GM19328 (cell line): ENCODE measurements at regions not wholly inside any gene's neighbourhood (a gene's known extent, or its start where the extent isn't known, plus 50 kb on each side); places are given as distances from the start of the nearest gene placed in this dataset.

Experiments used
- ATAC-seq: cut with Tn5 transposase; IDR thresholded peaks from one replicate; pipeline ENCODE4 v1.9.1; 2021; ENCODE audit warnings: mild to moderate bottlenecking, moderate library complexity; ENCODE audit not compliant: unreplicated experiment

GRCh38 chr18:41703744-41704530, 251.1 kb upstream of the PIK3C3 start:
- no peak for ATAC-seq

GRCh38 chr18:41700416-41700815, 254.6 kb upstream of the PIK3C3 start:
- ATAC-seq, result no peak

- ATAC-seq, result no peak
Measured at GRCh38 chr18:41695441-41695840, 259.6 kb upstream of the PIK3C3 start.

- ATAC-seq, result no peak
Measured at GRCh38 chr18:41693008-41693407, 262.0 kb upstream of the PIK3C3 start.

DNA sequence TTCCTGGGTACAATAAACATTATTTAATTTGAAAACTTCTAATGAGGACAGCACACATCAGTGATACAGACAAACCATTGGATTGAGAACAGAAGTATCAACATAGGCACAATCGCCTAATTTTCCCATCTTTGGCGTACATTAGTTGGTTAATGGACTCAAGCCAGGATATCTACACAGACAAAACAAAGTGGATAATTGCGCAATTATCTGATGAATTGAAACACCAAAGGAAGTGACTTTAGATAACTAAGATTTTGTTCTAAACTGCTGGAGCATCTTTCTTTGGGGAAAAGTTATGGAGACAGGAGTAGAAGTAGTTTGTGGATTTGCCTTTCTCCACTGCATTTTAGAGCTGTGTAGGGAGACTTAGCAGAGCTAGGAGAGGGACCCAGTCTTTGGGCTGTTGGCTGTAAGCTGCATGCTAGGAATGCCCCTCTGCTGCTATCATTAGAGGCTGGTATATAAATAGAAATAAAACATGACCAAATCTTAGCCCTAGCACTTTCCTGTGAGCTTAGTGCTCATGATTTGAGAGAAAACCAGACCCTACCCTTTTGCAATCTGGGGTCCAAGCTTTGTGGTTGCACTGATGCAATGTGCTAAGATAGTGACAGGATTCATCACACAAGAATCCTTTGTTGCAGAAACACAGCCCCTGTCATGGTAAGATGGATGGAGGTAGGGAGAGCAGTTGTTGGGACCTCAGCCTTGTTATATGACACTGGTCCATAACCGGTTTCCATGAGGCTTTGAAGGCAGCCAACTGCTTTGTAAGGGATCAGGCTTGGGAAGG, 264.5 kb upstream of the PIK3C3 start:
- ATAC-seq, result no peak

DNA sequence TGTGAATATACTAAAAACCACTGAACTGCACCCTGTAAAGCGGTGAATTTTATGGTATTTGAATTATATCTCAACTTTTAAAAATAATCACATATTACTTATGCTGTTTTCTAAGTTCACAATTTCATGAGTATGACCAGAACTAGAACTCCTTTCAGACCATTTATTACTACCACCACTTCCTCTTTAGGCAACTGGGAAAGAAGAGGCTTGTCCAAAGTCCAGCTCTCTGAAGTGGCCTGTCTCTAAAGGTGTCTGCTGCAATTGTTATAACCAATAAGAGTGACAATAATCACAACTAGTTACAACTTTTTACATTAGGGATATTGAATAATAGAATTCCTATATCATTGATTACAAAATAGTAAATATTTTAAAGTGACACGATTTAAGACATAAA, 267.9 kb upstream of the PIK3C3 start:
- no peak for ATAC-seq

GRCh38 chr18:41681138-41681880, 273.7 kb upstream of the PIK3C3 start:
- ATAC-seq, result no peak

- no peak for ATAC-seq
Measured at GRCh38 chr18:41674506-41674905, 280.5 kb upstream of the PIK3C3 start.

DNA sequence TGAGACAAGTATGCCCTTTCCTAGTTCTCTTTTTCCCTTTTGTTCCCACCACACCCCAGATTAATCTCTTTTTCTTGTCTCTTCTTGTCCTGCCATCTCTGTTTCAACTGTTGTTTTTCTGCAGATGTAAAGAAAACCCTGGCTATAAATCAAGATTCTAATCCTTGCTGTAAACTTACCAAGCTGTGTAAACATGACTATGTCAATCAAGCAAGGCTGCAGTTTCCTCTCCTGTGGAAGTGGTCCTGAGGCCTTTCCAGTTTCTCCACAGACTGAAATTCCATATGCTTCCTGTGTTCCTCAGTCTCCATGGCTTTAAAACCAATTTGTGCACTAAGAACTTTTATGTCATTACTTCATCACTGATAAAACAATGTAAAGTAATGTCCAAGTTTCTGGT, 288.8 kb upstream of the PIK3C3 start:
- ATAC-seq, result no peak

GRCh38 chr18:41665210-41665609, 289.8 kb upstream of the PIK3C3 start:
- ATAC-seq, result no peak

GRCh38 chr18:41660654-41661053, 294.4 kb upstream of the PIK3C3 start:
- no peak for ATAC-seq

- ATAC-seq, result no peak
Measured at GRCh38 chr18:41659438-41660130, 295.4 kb upstream of the PIK3C3 start.

DNA sequence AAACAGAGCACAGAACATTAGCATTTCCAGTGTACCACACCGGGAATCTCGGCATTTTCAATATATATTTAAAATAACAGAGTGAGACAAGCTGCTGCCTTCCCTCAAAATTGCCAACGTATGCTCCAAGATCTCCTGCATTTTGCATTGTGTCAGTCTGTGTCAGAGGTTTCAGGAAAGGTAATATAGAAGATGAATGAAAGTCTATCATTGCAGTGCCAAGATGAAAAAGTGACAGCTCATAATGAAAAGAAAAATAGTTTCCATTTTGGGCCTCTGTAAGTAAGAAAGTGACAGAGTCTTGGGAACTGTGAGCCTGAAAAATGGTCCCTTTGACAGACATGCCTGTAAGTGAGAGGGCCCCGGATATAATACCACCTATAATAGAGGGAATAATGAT, 297.8 kb upstream of the PIK3C3 start:
- ATAC-seq, result no peak

GRCh38 chr18:41655074-41655473, 300.0 kb upstream of the PIK3C3 start:
- no peak for ATAC-seq

- ATAC-seq, result no peak
Measured at GRCh38 chr18:41647914-41648313, 307.1 kb upstream of the PIK3C3 start.

- ATAC-seq, result no peak
Measured at GRCh38 chr18:41646915-41647620, 308.0 kb upstream of the PIK3C3 start.

GRCh38 chr18:41645589-41646360, 309.3 kb upstream of the PIK3C3 start:
- ATAC-seq, result no peak

GRCh38 chr18:41644466-41644865, 310.6 kb upstream of the PIK3C3 start:
- no peak for ATAC-seq

- no peak for ATAC-seq
Measured at GRCh38 chr18:41643427-41643826, 311.6 kb upstream of the PIK3C3 start.

- no peak for ATAC-seq
Measured at GRCh38 chr18:41642756-41643155, 312.3 kb upstream of the PIK3C3 start.
